Mesothelial cell of epicardium (in vitro differentiated cells): ENCODE measurements at regions not wholly inside any gene's neighbourhood (a gene's known extent, or its start where the extent isn't known, plus 50 kb on each side); places are given as distances from the start of the nearest gene placed in this dataset.
"Not testable (repeated sequence)": the region's sequence is repeated elsewhere in the genome, so short reads cannot be mapped to it uniquely, and the experiment has no call there.

ENCODE experiments used
- DNase-seq, 2 experiments: peaks; one replicate each; pipeline ENCODE4 v3.0.0; 2021; ENCODE audit warnings: low spot score in 2 of 2; ENCODE audit not compliant: unreplicated experiment in 2 of 2
- H3K27ac Mint-ChIP-seq: 2 replicates; pipeline ENCODE4 v1.8.0; 2021; ENCODE audit warnings: mixed read lengths
- H3K27me3 Mint-ChIP-seq: 2 replicates; pipeline ENCODE4 v1.8.0; 2021; ENCODE audit warnings: low read depth, mixed read lengths
- H3K36me3 Mint-ChIP-seq: 2 replicates; pipeline ENCODE4 v1.8.0; 2021; ENCODE audit warnings: mixed read lengths
- H3K4me1 Mint-ChIP-seq: 2 replicates; pipeline ENCODE4 v1.8.0; 2021; ENCODE audit warnings: mixed read lengths
- H3K4me3 Mint-ChIP-seq: 2 replicates; pipeline ENCODE4 v1.8.0; 2021; ENCODE audit warnings: mild to moderate bottlenecking, moderate library complexity, mixed read lengths
- H3K9me3 Mint-ChIP-seq: 2 replicates; pipeline ENCODE4 v1.8.0; 2021; ENCODE audit warnings: mixed read lengths
- CTCF ChIP-seq: fragments of 200-600 bp; sonication (generic); IDR thresholded peaks from one replicate; pipeline ENCODE4 v1.5.0; 2021; ENCODE audit warnings: antibody characterized with exemption; ENCODE audit not compliant: unreplicated experiment

DNA sequence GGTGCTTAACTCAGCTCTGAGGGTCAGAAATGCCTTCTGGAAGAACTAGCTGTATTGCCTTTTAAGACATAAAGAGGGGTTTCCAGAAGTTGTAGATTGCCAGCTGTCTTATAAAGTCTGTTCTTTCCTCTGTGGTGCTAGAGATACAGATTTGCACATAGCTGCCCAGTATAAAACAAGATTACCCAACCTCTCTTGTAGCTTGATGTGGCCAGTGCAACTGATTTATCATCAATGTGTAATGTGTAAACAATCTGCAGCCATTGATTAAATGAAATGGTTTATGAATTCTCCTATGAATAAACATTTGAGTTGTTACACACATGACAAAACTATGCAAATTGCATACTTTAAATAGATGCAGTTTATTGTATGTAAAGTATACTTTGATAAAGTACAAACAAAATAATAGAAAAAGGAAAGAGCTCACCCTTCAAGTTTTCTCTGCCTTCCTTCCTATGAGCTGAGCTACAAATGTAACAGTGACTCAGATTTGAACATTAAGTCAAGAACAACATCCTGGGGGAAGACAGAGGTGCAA, 195.2 kb downstream of the TMEM26 start:
- Mint-ChIP-seq H3K27ac (no peak overlapping the region), H3K36me3 (peaks cover 7% of the 10 kb centered on the region), H3K4me1 (no peaks in the 10 kb centered on the region), H3K4me3 (no peak overlapping the region), H3K9me3 (peaks cover 31% of the 10 kb centered on the region), H3K27me3 (peaks cover 3% of the 10 kb centered on the region)
- no peak for TF ChIP-seq CTCF
- no peak for DNase-seq

DNA sequence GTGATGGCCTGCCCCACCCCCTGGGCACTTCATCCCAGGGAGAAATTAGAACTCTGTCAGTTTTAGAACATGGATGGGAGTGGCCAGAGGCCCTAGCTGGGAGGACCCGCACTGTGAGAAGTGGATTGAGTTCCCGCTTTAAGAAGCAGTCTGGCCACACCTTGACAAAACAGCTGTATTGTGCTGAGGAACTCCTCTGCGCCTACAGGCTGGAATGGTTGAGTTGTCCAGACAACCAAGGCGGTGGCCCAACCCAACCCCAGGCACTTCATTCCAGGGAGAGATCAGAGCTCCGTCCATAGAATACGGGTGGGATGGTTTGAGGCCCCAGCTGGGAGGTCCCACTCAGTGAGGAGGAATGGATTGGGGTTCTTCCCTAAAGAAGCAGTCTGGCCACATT, 196.0 kb downstream of the TMEM26 start:
- Mint-ChIP-seq H3K9me3 (peaks cover 38% of the 10 kb centered on the region), H3K4me1 (no peaks in the 10 kb centered on the region), H3K27me3 (peaks cover 4% of the 10 kb centered on the region), H3K27ac (no peak overlapping the region), H3K36me3 (peaks cover 7% of the 10 kb centered on the region), H3K4me3 (no peak overlapping the region)
- no peak for DNase-seq
- TF ChIP-seq CTCF: no peak

DNA sequence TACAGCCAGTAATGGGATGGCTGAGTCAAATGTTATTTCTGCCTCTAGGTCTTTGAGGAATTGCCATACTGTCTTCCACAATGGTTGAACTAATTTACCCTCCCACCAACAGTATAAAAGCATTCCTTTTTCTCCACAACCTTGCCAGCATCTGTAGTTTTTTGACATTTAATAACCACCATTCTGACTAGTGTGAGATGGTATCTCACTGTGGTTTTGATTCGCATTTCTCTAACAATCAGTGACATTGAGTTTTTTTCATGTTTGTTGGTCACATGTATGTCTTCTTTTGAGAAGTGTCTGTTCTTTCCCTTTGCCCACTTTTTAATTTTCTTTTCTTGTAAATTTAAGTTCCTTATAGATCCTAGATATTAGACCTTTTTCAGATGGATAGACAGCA, 200.9 kb downstream of the TMEM26 start:
- not testable (repeated sequence) for H3K36me3 Mint-ChIP-seq, DNase-seq, H3K4me3 Mint-ChIP-seq, H3K27ac Mint-ChIP-seq, H3K4me1 Mint-ChIP-seq
- Mint-ChIP-seq H3K9me3 (peaks cover 32% of the 10 kb centered on the region), H3K27me3 (peaks cover 28% of the 10 kb centered on the region)

DNA sequence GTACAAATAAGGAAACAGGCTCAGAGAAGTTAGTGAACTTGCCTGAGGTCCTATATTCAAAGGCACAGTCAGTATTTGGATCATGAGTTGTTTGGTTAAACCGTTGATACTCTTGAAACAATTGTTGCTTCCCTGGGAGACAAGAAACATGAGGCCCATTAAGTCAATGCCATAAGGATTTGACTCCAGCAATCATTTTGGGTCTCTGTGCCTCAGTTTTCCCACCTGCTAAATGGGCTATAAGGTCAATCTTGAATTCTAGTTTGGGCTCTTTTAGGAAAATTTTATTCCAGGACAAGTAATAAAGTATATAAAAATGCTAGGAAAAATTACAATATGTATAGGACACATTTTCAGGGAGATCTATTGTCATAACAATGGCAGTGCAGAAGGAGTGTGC, 202.1 kb downstream of the TMEM26 start:
- H3K4me1 Mint-ChIP-seq: no peaks in the 10 kb centered on the region
- H3K27ac Mint-ChIP-seq: no peak overlapping the region
- no peak for TF ChIP-seq CTCF
- peaks cover 36% of the 10 kb centered on the region for H3K27me3 Mint-ChIP-seq
- peaks cover 32% of the 10 kb centered on the region for H3K9me3 Mint-ChIP-seq
- H3K36me3 Mint-ChIP-seq: peaks cover 7% of the 10 kb centered on the region
- no peak for DNase-seq
- no peak overlapping the region for H3K4me3 Mint-ChIP-seq

GRCh38 chr10:61250131-61250530, 203.1 kb downstream of the TMEM26 start:
- peaks cover 42% of the 10 kb centered on the region for H3K27me3 Mint-ChIP-seq
- H3K9me3 Mint-ChIP-seq: peaks cover 28% of the 10 kb centered on the region
- no peak overlapping the region for H3K4me3 Mint-ChIP-seq
- H3K4me1 Mint-ChIP-seq: no peaks in the 10 kb centered on the region
- peaks cover 7% of the 10 kb centered on the region for H3K36me3 Mint-ChIP-seq
- TF ChIP-seq CTCF: no peak
- DNase-seq: no peak
- H3K27ac Mint-ChIP-seq: no peak overlapping the region

- H3K36me3 Mint-ChIP-seq: no peaks in the 10 kb centered on the region
- no peak for DNase-seq
- no peak overlapping the region for H3K27ac Mint-ChIP-seq
- H3K4me3 Mint-ChIP-seq: no peak overlapping the region
- no peak for TF ChIP-seq CTCF
- H3K27me3 Mint-ChIP-seq: peaks cover 59% of the 10 kb centered on the region
- no peaks in the 10 kb centered on the region for H3K4me1 Mint-ChIP-seq
- H3K9me3 Mint-ChIP-seq: peaks cover 6% of the 10 kb centered on the region
These were observed 205.2 kb downstream of the TMEM26 start for GRCh38 chr10:61248013-61248412.
